Endothelial cell of umbilical vein (primary cell): ENCODE measurements at regions not wholly inside any gene's neighbourhood (a gene's known extent, or its start where the extent isn't known, plus 50 kb on each side); places are given as distances from the start of the nearest gene placed in this dataset.

Source experiments
- BruUV-seq: library from RNA; stranded (reverse); fragments of 400-500 nt; replicated peaks from 2 replicates; lab custom pipeline; 2021; lab: Mats Ljungman, UMichigan
- CTCF ChIA-PET: fragments of 300-600, 350-600 bp; sonication (Branson Sonifier 250); formaldehyde crosslinking; loops from one replicate; lab custom pipeline; 2021; ENCODE audit warnings: antibody characterized with exemption, inconsistent platforms; lab: Charles Lee
- POLR2A ChIA-PET: fragments of 300-600, 350-600 bp; sonication (Branson Sonifier 250); formaldehyde crosslinking; loops from one replicate; lab custom pipeline; 2021; ENCODE audit warnings: antibody characterized with exemption, inconsistent platforms; lab: Charles Lee
- DNase-seq: peaks from one replicate; pipeline ENCODE4 v3.0.0-alpha.2; 2011; ENCODE audit warnings: low read depth, low spot score
- FAIRE-seq: peaks from 2 replicates; lab custom pipeline; 2011; peaks lifted over from hg19 to GRCh38; lab: Jason Lieb, UNC
- H2AFZ ChIP-seq: 2 replicates; pipeline ENCODE4 v1.6.0; 2012; ENCODE audit warnings: low read depth, low read length, control low read depth, inconsistent platforms
- H3K27ac ChIP-seq: 2 replicates; pipeline ENCODE4 v1.5.1; 2011; ENCODE audit warnings: low read depth, mild to moderate bottlenecking, control low read depth, low read length, moderate library complexity; ENCODE audit not compliant: insufficient read depth
- H3K27me3 ChIP-seq, 2 experiments: 2 replicates each; pipeline versions ENCODE4 v1.6.0 to v1.6.1; 2011; ENCODE audit warnings: low read length in 2 of 2, mixed read lengths in 1 of 2; ENCODE audit not compliant: control insufficient read depth in 2 of 2, insufficient read depth in 2 of 2
- H3K36me3 ChIP-seq, 2 experiments: 2 replicates in 1 of 2; 3 replicates in 1 of 2; pipeline ENCODE4 v1.5.1; 2011; ENCODE audit warnings: low read length in 2 of 2, mild to moderate bottlenecking in 1 of 2, moderate library complexity in 1 of 2; ENCODE audit not compliant: control insufficient read depth in 2 of 2, insufficient read depth in 2 of 2; ENCODE audit errors: extremely low read depth in 1 of 2
- H3K4me1 ChIP-seq: 3 replicates; pipeline ENCODE4 v1.5.1; 2011; ENCODE audit warnings: mild to moderate bottlenecking, low read length; ENCODE audit not compliant: control insufficient read depth, insufficient read depth; ENCODE audit errors: extremely low read depth
- H3K4me2 ChIP-seq: 2 replicates; pipeline ENCODE4 v1.6.1; 2011; ENCODE audit warnings: low read length, control low read depth, mixed read lengths; ENCODE audit not compliant: insufficient read depth
- H3K4me3 ChIP-seq, 3 experiments: fragments of 200-600 bp in 1 of 3; sonication (generic), shearing (Covaris generic) in 1 of 3; replicated peaks in 1 of 3; 2 replicates each; pipeline ENCODE4 v1.5.1; 2011 to 2016; ENCODE audit warnings: control low read depth in 3 of 3, low read length in 3 of 3, mild to moderate bottlenecking in 2 of 3, inconsistent platforms in 1 of 3, low read depth in 1 of 3, moderate library complexity in 1 of 3; ENCODE audit not compliant: insufficient read depth in 1 of 3
- H3K79me2 ChIP-seq: 2 replicates; pipeline ENCODE4 v1.6.0; 2012; ENCODE audit warnings: low read length, inconsistent platforms; ENCODE audit not compliant: control insufficient read depth, insufficient read depth
- H3K9ac ChIP-seq: replicated peaks from 2 replicates; pipeline ENCODE3; 2011; ENCODE audit warnings: low read length, control low read depth; ENCODE audit not compliant: insufficient read depth; ENCODE audit errors: extremely low read depth
- H3K9me1 ChIP-seq: replicated peaks from 3 replicates; pipeline ENCODE4 v1.6.0; 2011; ENCODE audit warnings: mild to moderate bottlenecking, low read length; ENCODE audit not compliant: control insufficient read depth, insufficient read depth; ENCODE audit errors: extremely low read depth
- H3K9me3 ChIP-seq: replicated peaks from 2 replicates; pipeline ENCODE4 v1.5.1; 2012; ENCODE audit warnings: low read length, inconsistent platforms; ENCODE audit not compliant: control insufficient read depth, insufficient read depth
- H4K20me1 ChIP-seq: replicated peaks from 2 replicates; pipeline ENCODE3; 2011; ENCODE audit warnings: mild to moderate bottlenecking, low read length; ENCODE audit not compliant: control insufficient read depth, insufficient read depth; ENCODE audit errors: extremely low read depth
- CTCF ChIP-seq, 2 donors: IDR thresholded peaks; 1 replicate in 1 of 2; 2 replicates in 1 of 2; pipeline ENCODE4 v1.5.1; 2011; ENCODE audit warnings: low read length in 2 of 2, mild to moderate bottlenecking in 2 of 2, moderate library complexity in 2 of 2, control low read depth in 1 of 2, inconsistent platforms in 1 of 2, low read depth in 1 of 2; ENCODE audit not compliant: insufficient read depth in 1 of 2; ENCODE audit errors: extremely low read depth in 1 of 2
- EZH2 ChIP-seq: IDR thresholded peaks from 2 replicates; pipeline ENCODE4 v1.6.1; 2012; ENCODE audit warnings: borderline replicate concordance, low read depth, mild to moderate bottlenecking, moderate library complexity, low read length, inconsistent platforms; ENCODE audit not compliant: severe bottlenecking
- FOS ChIP-seq: IDR thresholded peaks from 2 replicates; pipeline ENCODE4 v1.6.1; 2011; ENCODE audit warnings: mild to moderate bottlenecking, low read length, moderate library complexity, borderline replicate concordance; ENCODE audit not compliant: insufficient read depth
- JUN ChIP-seq: IDR thresholded peaks from 2 replicates; pipeline ENCODE4 v1.6.1; 2011; ENCODE audit warnings: borderline replicate concordance, low read depth; ENCODE audit not compliant: insufficient read length, insufficient read depth
- MAX ChIP-seq: IDR thresholded peaks from 2 replicates; pipeline ENCODE4 v1.6.1; 2011; ENCODE audit not compliant: insufficient read depth, insufficient read length
- POLR2A ChIP-seq: IDR thresholded peaks from 2 replicates; pipeline ENCODE4 v1.6.1; 2012; ENCODE audit warnings: low read depth, mild to moderate bottlenecking, control low read depth, low read length
- POLR2AphosphoS5 ChIP-seq: IDR thresholded peaks from 2 replicates; pipeline ENCODE4 v1.6.1; 2012; ENCODE audit warnings: low read depth, mild to moderate bottlenecking, control low read depth, low read length, moderate library complexity; ENCODE audit not compliant: insufficient read depth
- dilution Hi-C: fragments of 300-500 bp; cut with MboI; formaldehyde crosslinking; loops from one replicate; pipeline ENCODE4 v1.15.0; 2019; ENCODE audit warnings: low sequenced_read_pairs; ENCODE audit not compliant: extremely low pct_ligation_motif_present
- intact Hi-C: fragments of 100-400 bp; cut with micrococcal nuclease; formaldehyde crosslinking; loops from one replicate; pipeline ENCODE4 v1.10.0; 2022

- H3K79me2 ChIP-seq = no peaks in the 10 kb centered on the region
- H3K9me3 ChIP-seq = no peaks in the 10 kb centered on the region
- no peak overlapping the region for H3K9ac ChIP-seq
- H3K36me3 ChIP-seq = no peaks in the 10 kb centered on the region
- no peaks in the 10 kb centered on the region for H3K4me1 ChIP-seq
- H3K4me2 ChIP-seq = no peak overlapping the region
- dilution Hi-C loops (no loop called here), intact Hi-C loops (no loop called here)
- FAIRE-seq = no peak
- H3K27ac ChIP-seq = no peak overlapping the region
- H2AFZ ChIP-seq = no peak overlapping the region
- H3K4me3 ChIP-seq = no peak overlapping the region
- H3K9me1 ChIP-seq = no peaks in the 10 kb centered on the region
- BruUV-seq = no TSS peak
- DNase-seq = no peak
- no peaks in the 10 kb centered on the region for H4K20me1 ChIP-seq
- TF ChIP-seq POLR2A = no peak
- TF ChIP-seq POLR2AphosphoS5 = no peak
- TF ChIP-seq JUN = no peak
- no peak for TF ChIP-seq EZH2
- ChIA-PET CTCF (interaction anchor here (0.6 kb wide), 1 partner anchor 94 kb away, joined by 3 read pairs; no protein-coding TSS in a partner anchor), POLR2A (no interaction called here)
- peaks cover 8 to 12% of the 10 kb centered on the region in 2 experiments for H3K27me3 ChIP-seq
Observed at GRCh38 chr20:62528983-62529891, 53.4 kb upstream of the GATA5 start.

GRCh38 chr20:62529896-62530642 lies 54.3 kb upstream of the GATA5 start:
- ChIA-PET POLR2A (interaction anchor here (0.6 kb wide), 1 partner anchor 15 kb away, joined by 3 read pairs; no protein-coding TSS in a partner anchor), CTCF (interaction anchor here (0.6 kb wide), 1 partner anchor 94 kb away, joined by 3 read pairs; no protein-coding TSS in a partner anchor)
- Histone ChIP-seq H3K36me3 (no peaks in the 10 kb centered on the region), H2AFZ (no peak overlapping the region), H3K9me3 (no peaks in the 10 kb centered on the region), H4K20me1 (no peaks in the 10 kb centered on the region), H3K4me1 (no peaks in the 10 kb centered on the region), H3K4me2 (no peak overlapping the region), H3K9me1 (no peaks in the 10 kb centered on the region), H3K4me3 (no peak overlapping the region), H3K9ac (no peak overlapping the region), H3K27ac (no peak overlapping the region), H3K79me2 (no peaks in the 10 kb centered on the region), H3K27me3 (peaks cover 2 to 4% of the 10 kb centered on the region in 2 experiments)
- dilution Hi-C loops = no loop called here
- FAIRE-seq (no peak), DNase-seq (no peak)
- BruUV-seq = no TSS peak
- intact Hi-C loops = no loop called here
- TF ChIP-seq JUN (no peak), FOS (no peak), MAX (no peak), CTCF (IDR thresholded peaks at IDR 0.05; ENCODE audit: extremely low read depth in 1 of 2, insufficient read depth in 1 of 2, low read depth in 1 of 2, low read length in 2 of 2) (no peak)
